HUES6 (cell line): ENCODE measurements at regions not wholly inside any gene's neighbourhood (a gene's known extent, or its start where the extent isn't known, plus 50 kb on each side); places are given as distances from the start of the nearest gene placed in this dataset.
"Not testable (repeated sequence)": the region's sequence is repeated elsewhere in the genome, so short reads cannot be mapped to it uniquely, and the experiment has no call there.

Experiments used
- H3K27ac ChIP-seq: 2 replicates; pipeline ENCODE4 v1.7.0; 2013; ENCODE audit warnings: low read depth, mild to moderate bottlenecking, low read length, inconsistent platforms
- H3K27me3 ChIP-seq: 2 replicates; pipeline ENCODE4 v1.6.1; 2013; ENCODE audit warnings: low read length; ENCODE audit not compliant: control insufficient read depth, insufficient read depth
- H3K36me3 ChIP-seq: 2 replicates; pipeline ENCODE4 v1.6.1; 2013; ENCODE audit warnings: low read length; ENCODE audit not compliant: control insufficient read depth, insufficient read depth
- H3K4me1 ChIP-seq: 2 replicates; pipeline ENCODE4 v1.6.1; 2013; ENCODE audit warnings: low read length; ENCODE audit not compliant: control insufficient read depth, insufficient read depth
- H3K4me3 ChIP-seq: 2 replicates; pipeline ENCODE4 v1.5.1; 2013; ENCODE audit warnings: low read depth, low read length
- H3K9ac ChIP-seq: one replicate; pipeline ENCODE4 v1.6.1; 2013; ENCODE audit warnings: mild to moderate bottlenecking, low read length
- H3K9me3 ChIP-seq: 2 replicates; pipeline ENCODE4 v1.6.1; 2013; ENCODE audit warnings: low read depth, low read length; ENCODE audit not compliant: control insufficient read depth, insufficient read depth

GRCh38 chr6:74568861-74569260 is 637.0 kb downstream of the COL12A1 start:
- no peak overlapping the region for H3K4me3 ChIP-seq
- H3K27me3 ChIP-seq: no peaks in the 10 kb centered on the region
- H3K9ac ChIP-seq: no peak overlapping the region
- H3K9me3 ChIP-seq: no peaks in the 10 kb centered on the region
- no peaks in the 10 kb centered on the region for H3K36me3 ChIP-seq
- no peaks in the 10 kb centered on the region for H3K4me1 ChIP-seq
- H3K27ac ChIP-seq: no peak overlapping the region

GRCh38 chr6:74567923-74568290 is 637.9 kb downstream of the COL12A1 start:
- H3K9ac ChIP-seq, H3K27ac ChIP-seq, H3K36me3 ChIP-seq, H3K4me3 ChIP-seq, H3K9me3 ChIP-seq, H3K4me1 ChIP-seq, H3K27me3 ChIP-seq: not testable (repeated sequence)

DNA sequence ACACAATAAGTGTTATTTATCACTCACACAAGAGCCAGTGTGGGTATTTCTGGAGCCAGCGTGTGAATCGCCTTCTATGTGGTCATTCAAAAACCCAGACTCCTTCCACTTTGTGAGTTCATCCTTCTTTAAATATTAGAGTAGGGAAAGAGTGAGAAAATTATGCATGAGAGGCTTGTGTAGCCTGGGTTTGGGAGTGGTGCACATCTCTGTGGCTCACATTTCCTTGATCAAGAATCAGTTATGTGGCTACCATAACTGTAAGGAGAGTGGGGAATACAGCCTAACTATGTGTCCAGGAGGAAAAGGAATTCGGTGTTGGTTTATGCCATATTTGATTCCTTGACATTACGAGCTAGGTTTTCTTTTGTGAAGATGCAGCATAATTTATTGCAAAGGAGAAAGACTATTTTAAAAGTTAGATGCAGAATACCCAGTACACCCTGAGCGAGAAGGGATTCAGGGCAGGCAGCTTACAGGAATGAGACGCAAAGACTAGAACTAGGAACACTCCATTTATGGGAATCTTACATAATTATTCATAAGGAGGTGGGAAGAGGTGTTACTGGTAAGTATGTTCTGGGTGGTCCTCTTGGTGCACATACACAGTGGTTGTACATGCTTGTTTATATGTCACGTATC is 638.5 kb downstream of the COL12A1 start:
- H3K9ac ChIP-seq: no peak overlapping the region
- H3K27ac ChIP-seq: no peak overlapping the region
- no peak overlapping the region for H3K4me3 ChIP-seq
- no peaks in the 10 kb centered on the region for H3K27me3 ChIP-seq
- H3K36me3 ChIP-seq: no peaks in the 10 kb centered on the region
- no peaks in the 10 kb centered on the region for H3K4me1 ChIP-seq
- H3K9me3 ChIP-seq: no peaks in the 10 kb centered on the region

- no peak overlapping the region for H3K4me3 ChIP-seq
- H3K27ac ChIP-seq: no peak overlapping the region
- H3K9me3 ChIP-seq: no peaks in the 10 kb centered on the region
- H3K4me1 ChIP-seq: no peaks in the 10 kb centered on the region
- no peaks in the 10 kb centered on the region for H3K36me3 ChIP-seq
- H3K9ac ChIP-seq: no peak overlapping the region
- H3K27me3 ChIP-seq: no peaks in the 10 kb centered on the region
Measured at GRCh38 chr6:74557236-74557635, 648.6 kb downstream of the COL12A1 start.

DNA sequence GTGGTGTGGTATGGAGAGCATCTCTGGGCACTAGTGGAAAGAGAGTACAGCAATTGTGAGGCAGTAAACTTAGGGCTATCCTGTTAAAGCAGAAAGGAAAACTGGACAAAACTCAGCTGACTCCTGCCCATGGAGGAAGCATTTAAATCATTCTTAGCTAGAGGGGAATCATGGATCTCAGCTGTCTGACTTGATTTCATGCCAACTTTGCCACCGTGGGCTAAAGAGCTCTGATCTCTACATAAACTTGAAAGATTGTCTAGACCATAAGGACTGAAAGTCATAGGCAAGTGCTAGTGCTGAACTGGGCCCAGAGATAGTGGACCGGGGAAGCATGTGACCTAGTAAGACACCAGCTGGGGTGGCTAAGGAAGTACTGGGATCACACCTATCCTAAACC is 651.8 kb downstream of the COL12A1 start:
- Histone ChIP-seq H3K9me3 (no peaks in the 10 kb centered on the region), H3K27ac (no peak overlapping the region), H3K4me1 (no peaks in the 10 kb centered on the region), H3K9ac (no peak overlapping the region), H3K4me3 (no peak overlapping the region), H3K36me3 (no peaks in the 10 kb centered on the region), H3K27me3 (no peaks in the 10 kb centered on the region)

- Histone ChIP-seq H3K4me1 (no peaks in the 10 kb centered on the region), H3K27me3 (no peaks in the 10 kb centered on the region), H3K9ac (no peak overlapping the region), H3K36me3 (no peaks in the 10 kb centered on the region), H3K9me3 (no peaks in the 10 kb centered on the region), H3K27ac (no peak overlapping the region), H3K4me3 (no peak overlapping the region)
Measured at GRCh38 chr6:74551896-74552295, 654.0 kb downstream of the COL12A1 start.

GRCh38 chr6:74550821-74551220 is 655.0 kb downstream of the COL12A1 start:
- no peak overlapping the region for H3K27ac ChIP-seq
- H3K9me3 ChIP-seq: peaks cover 2% of the 10 kb centered on the region; the same call in 1 of the 2 replicates
- H3K27me3 ChIP-seq: no peaks in the 10 kb centered on the region
- no peaks in the 10 kb centered on the region for H3K36me3 ChIP-seq
- no peaks in the 10 kb centered on the region for H3K4me1 ChIP-seq
- no peak overlapping the region for H3K9ac ChIP-seq
- no peak overlapping the region for H3K4me3 ChIP-seq

GRCh38 chr6:74549746-74550145 is 656.1 kb downstream of the COL12A1 start:
- no peak overlapping the region for H3K4me3 ChIP-seq

GRCh38 chr6:74534465-74535211 is 671.2 kb downstream of the COL12A1 start:
- no peaks in the 10 kb centered on the region for H3K9me3 ChIP-seq
- no peak overlapping the region for H3K9ac ChIP-seq
- no peak overlapping the region for H3K27ac ChIP-seq
- no peaks in the 10 kb centered on the region for H3K36me3 ChIP-seq
- H3K4me1 ChIP-seq: no peaks in the 10 kb centered on the region
- no peak overlapping the region for H3K4me3 ChIP-seq
- H3K27me3 ChIP-seq: no peaks in the 10 kb centered on the region

More at GRCh38 chr6:74549746-74550145, 656.1 kb downstream of the COL12A1 start:
- no peak overlapping the region for H3K9ac ChIP-seq
- H3K27me3 ChIP-seq: no peaks in the 10 kb centered on the region
- peaks cover 5% of the 10 kb centered on the region for H3K9me3 ChIP-seq
- H3K4me1 ChIP-seq: no peaks in the 10 kb centered on the region
- no peak overlapping the region for H3K27ac ChIP-seq
- no peaks in the 10 kb centered on the region for H3K36me3 ChIP-seq

DNA sequence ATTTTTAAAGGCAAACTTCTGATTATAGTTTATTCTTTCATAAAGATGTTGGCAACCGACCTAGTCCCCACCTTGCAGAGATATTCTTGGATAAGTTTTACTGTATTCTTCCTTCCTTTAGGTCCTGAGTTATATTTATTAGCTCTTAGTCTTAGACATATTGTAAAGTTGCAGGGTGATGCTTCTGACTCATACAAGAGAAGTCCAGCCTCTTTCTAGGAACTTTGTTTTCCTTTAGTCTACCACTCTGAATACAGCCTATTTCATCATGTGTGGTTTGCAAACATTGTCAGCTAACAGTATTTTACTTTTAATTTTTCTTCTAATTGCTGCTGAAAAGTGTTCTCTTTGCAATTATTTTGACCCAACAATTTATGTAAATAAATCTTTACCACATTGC is 686.7 kb downstream of the COL12A1 start:
- Histone ChIP-seq H3K4me3 (no peak overlapping the region), H3K36me3 (no peaks in the 10 kb centered on the region), H3K27ac (no peak overlapping the region), H3K27me3 (no peaks in the 10 kb centered on the region), H3K9ac (no peak overlapping the region), H3K9me3 (no peaks in the 10 kb centered on the region), H3K4me1 (no peaks in the 10 kb centered on the region)

DNA sequence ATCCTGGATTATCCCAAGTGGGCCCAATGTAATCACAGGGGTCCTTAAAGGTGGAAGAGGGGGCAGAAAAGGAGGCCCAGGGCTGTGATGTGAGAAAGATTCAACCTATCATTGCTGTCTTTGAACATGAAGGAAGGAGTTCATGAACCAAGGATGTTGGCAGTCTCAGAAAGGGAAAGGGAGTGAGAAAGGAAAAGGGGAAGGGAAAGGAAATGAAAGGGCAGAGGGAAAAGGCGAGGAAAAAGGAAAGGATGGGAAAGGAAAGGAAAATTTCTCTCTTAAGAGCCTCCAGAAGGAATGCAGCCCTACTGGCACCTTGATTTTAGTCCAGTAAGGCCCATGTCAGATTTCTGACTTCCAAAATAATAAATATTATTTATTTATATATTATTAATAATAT is 687.8 kb downstream of the COL12A1 start:
- H3K27me3 ChIP-seq: no peaks in the 10 kb centered on the region
- no peaks in the 10 kb centered on the region for H3K4me1 ChIP-seq
- H3K36me3 ChIP-seq: no peaks in the 10 kb centered on the region
- no peak overlapping the region for H3K9ac ChIP-seq
- H3K27ac ChIP-seq: no peak overlapping the region
- H3K9me3 ChIP-seq: no peaks in the 10 kb centered on the region
- no peak overlapping the region for H3K4me3 ChIP-seq
